H1 (cell line): ENCODE measurements at regions not wholly inside any gene's neighbourhood (a gene's known extent, or its start where the extent isn't known, plus 50 kb on each side); places are given as distances from the start of the nearest gene placed in this dataset.

Experiments used
- CTCF ChIA-PET: fragments of 300-600 bp; sonication (Branson Sonifier 250); formaldehyde crosslinking; loops from one replicate; lab custom pipeline; 2021; ENCODE audit not compliant: partially characterized antibody; lab: Charles Lee
- POLR2A ChIA-PET: fragments of 300-600 bp; sonication (Branson Sonifier 250); formaldehyde crosslinking; loops from one replicate; lab custom pipeline; 2021; ENCODE audit warnings: inconsistent platforms; ENCODE audit not compliant: partially characterized antibody; lab: Charles Lee
- DNase-seq, 2 experiments: peaks; one replicate each; pipeline versions ENCODE4 v3.0.0 to v3.0.0-alpha.2; 2010 to 2022; ENCODE audit warnings: low spot score in 2 of 2, low read depth in 1 of 2, mixed read lengths in 1 of 2
- FAIRE-seq: peaks from 2 replicates; lab custom pipeline; 2011; peaks lifted over from hg19 to GRCh38; lab: Jason Lieb, UNC
- H2AFZ ChIP-seq: 2 replicates; pipeline ENCODE4 v1.8.1; 2012; ENCODE audit warnings: low read length, inconsistent platforms
- H2AK5ac ChIP-seq: 2 replicates; pipeline ENCODE4 v1.6.1; 2013; ENCODE audit warnings: low read depth, low read length
- H2BK120ac ChIP-seq: replicated peaks from 2 replicates; pipeline ENCODE3; 2013; ENCODE audit warnings: low read depth, low read length, inconsistent platforms
- H2BK12ac ChIP-seq: 2 replicates; pipeline ENCODE4 v1.6.1; 2013; ENCODE audit warnings: low read depth, low read length
- H2BK15ac ChIP-seq: 2 replicates; pipeline ENCODE4 v1.6.1; 2013; ENCODE audit warnings: low read length
- H2BK20ac ChIP-seq: 2 replicates; pipeline ENCODE4 v1.6.1; 2013; ENCODE audit warnings: low read length
- H2BK5ac ChIP-seq: 2 replicates; pipeline ENCODE4 v1.6.1; 2013; ENCODE audit warnings: low read depth, low read length
- H3K14ac ChIP-seq: 2 replicates; pipeline ENCODE4 v1.6.1; 2013; ENCODE audit warnings: inconsistent platforms; ENCODE audit not compliant: insufficient read length
- H3K18ac ChIP-seq: 2 replicates; pipeline ENCODE4 v1.6.1; 2013; ENCODE audit warnings: low read length; ENCODE audit errors: extremely low read depth
- H3K23ac ChIP-seq: 2 replicates; pipeline ENCODE4 v1.6.1; 2013; ENCODE audit warnings: inconsistent platforms; ENCODE audit not compliant: insufficient read length
- H3K23me2 ChIP-seq: 2 replicates; pipeline ENCODE4 v1.6.1; 2013; ENCODE audit warnings: low read depth, low read length
- H3K27ac ChIP-seq: 2 replicates; pipeline ENCODE4 v1.6.1; 2011; ENCODE audit warnings: low read depth, low read length, inconsistent platforms
- H3K27me3 ChIP-seq, 4 experiments: replicated peaks in 1 of 4; 1 replicate in 1 of 4; 2 replicates in 3 of 4; pipeline versions ENCODE4 v1.6.1 to v1.8.1; 2011 to 2013; ENCODE audit warnings: low read length in 3 of 4, mild to moderate bottlenecking in 3 of 4, inconsistent platforms in 2 of 4, mixed read lengths in 2 of 4, moderate library complexity in 1 of 4; ENCODE audit not compliant: control insufficient read depth in 3 of 4, insufficient read depth in 3 of 4; ENCODE audit errors: extremely low read depth in 1 of 4
- H3K36me3 ChIP-seq, 4 experiments: 2 replicates each; pipeline versions ENCODE4 v1.6.1 to v1.8.1; 2011 to 2013; ENCODE audit warnings: mild to moderate bottlenecking in 4 of 4, low read length in 3 of 4, moderate library complexity in 2 of 4, control low read depth in 1 of 4, inconsistent platforms in 1 of 4; ENCODE audit not compliant: insufficient read depth in 4 of 4, control insufficient read depth in 2 of 4
- H3K4ac ChIP-seq: replicated peaks from 2 replicates; pipeline ENCODE3; 2013; ENCODE audit warnings: low read length, low read depth, mixed read lengths, inconsistent platforms; ENCODE audit not compliant: insufficient read length
- H3K4me1 ChIP-seq, 4 experiments: replicated peaks in 1 of 4; 1 replicate in 1 of 4; 2 replicates in 3 of 4; pipeline versions ENCODE4 v1.6.1 to v1.8.1; 2011 to 2013; ENCODE audit warnings: low read length in 3 of 4, inconsistent platforms in 2 of 4, mixed read lengths in 1 of 4; ENCODE audit not compliant: insufficient read depth in 4 of 4, control insufficient read depth in 3 of 4
- H3K4me2 ChIP-seq, 2 experiments: 2 replicates each; pipeline versions ENCODE4 v1.6.1 to v1.8.1; 2011 to 2013; ENCODE audit warnings: low read depth in 2 of 2, low read length in 2 of 2, control low read depth in 1 of 2, inconsistent platforms in 1 of 2, mild to moderate bottlenecking in 1 of 2; ENCODE audit not compliant: insufficient read depth in 1 of 2
- H3K4me3 ChIP-seq, 4 experiments: fragments of 200-600, 300-600 bp in 1 of 4; sonication (generic), shearing (Covaris generic), sonication (Bioruptor Twin) in 1 of 4; 2 replicates each; pipeline versions ENCODE4 v1.5.1 to v1.8.1; 2011 to 2016; ENCODE audit warnings: low read length in 4 of 4, low read depth in 3 of 4, control low read depth in 2 of 4, inconsistent platforms in 2 of 4, mild to moderate bottlenecking in 2 of 4, mixed read lengths in 1 of 4, moderate library complexity in 1 of 4; ENCODE audit not compliant: insufficient read depth in 2 of 4; ENCODE audit errors: extremely low read depth in 1 of 4
- H3K56ac ChIP-seq: replicated peaks from 2 replicates; pipeline ENCODE3; 2013; ENCODE audit warnings: low read depth, mild to moderate bottlenecking, mixed read lengths, low read length, inconsistent platforms; ENCODE audit not compliant: insufficient read length
- H3K79me1 ChIP-seq: 2 replicates; pipeline ENCODE4 v1.6.1; 2013; ENCODE audit warnings: low read depth, low read length, control low read depth
- H3K79me2 ChIP-seq, 2 experiments: 2 replicates each; pipeline versions ENCODE4 v1.6.1 to v1.8.1; 2012 to 2013; ENCODE audit warnings: low read length in 2 of 2, mild to moderate bottlenecking in 2 of 2, inconsistent platforms in 1 of 2; ENCODE audit not compliant: insufficient read depth in 2 of 2, control insufficient read depth in 1 of 2
- H3K9ac ChIP-seq, 4 experiments: replicated peaks in 1 of 4; 1 replicate in 1 of 4; 2 replicates in 3 of 4; pipeline versions ENCODE4 v1.6.1 to v1.8.1; 2011 to 2013; ENCODE audit warnings: low read depth in 3 of 4, low read length in 3 of 4, control low read depth in 2 of 4, mild to moderate bottlenecking in 2 of 4, moderate library complexity in 2 of 4, inconsistent platforms in 1 of 4; ENCODE audit errors: extremely low read depth in 1 of 4
- H3K9me3 ChIP-seq, 2 experiments: 2 replicates each; pipeline versions ENCODE4 v1.6.1 to v1.8.1; 2012 to 2013; ENCODE audit warnings: mild to moderate bottlenecking in 2 of 2, moderate library complexity in 2 of 2, control low read depth in 1 of 2, inconsistent platforms in 1 of 2, low read depth in 1 of 2, low read length in 1 of 2, mixed read lengths in 1 of 2; ENCODE audit not compliant: insufficient read depth in 2 of 2
- H4K20me1 ChIP-seq, 2 experiments: replicated peaks in 1 of 2; 2 replicates each; pipeline versions ENCODE3 to v1.8.1; 2011 to 2013; ENCODE audit warnings: inconsistent platforms in 2 of 2, low read length in 2 of 2, mild to moderate bottlenecking in 1 of 2; ENCODE audit not compliant: insufficient read depth in 2 of 2, control insufficient read depth in 1 of 2
- H4K5ac ChIP-seq: 2 replicates; pipeline ENCODE4 v1.6.1; 2013; ENCODE audit warnings: low read length, low read depth, mixed read lengths, inconsistent platforms; ENCODE audit not compliant: insufficient read length
- H4K8ac ChIP-seq: 2 replicates; pipeline ENCODE4 v1.8.0; 2013; ENCODE audit warnings: mild to moderate bottlenecking, moderate library complexity, low read length, inconsistent platforms; ENCODE audit not compliant: insufficient read depth; ENCODE audit errors: extremely low read depth
- H4K91ac ChIP-seq: replicated peaks from 2 replicates; pipeline ENCODE3; 2013; ENCODE audit warnings: low read length, mixed read lengths, inconsistent platforms; ENCODE audit not compliant: insufficient read length
- FOSL1 ChIP-seq: IDR thresholded peaks from 2 replicates; pipeline ENCODE4 v1.6.1; 2011; ENCODE audit warnings: mild to moderate bottlenecking, low read depth, low read length, moderate library complexity; ENCODE audit not compliant: insufficient read depth
- SP4 ChIP-seq: IDR thresholded peaks from 2 replicates; pipeline ENCODE4 v1.6.1; 2012; ENCODE audit warnings: low read length, inconsistent platforms
- TAF1 ChIP-seq: IDR thresholded peaks from 2 replicates; pipeline ENCODE4 v1.6.1; 2011; ENCODE audit warnings: mild to moderate bottlenecking, low read depth, low read length
- WGBS, 2 experiments: shearing (Covaris generic) in 1 of 2; methylation state at CpG; one replicate each; pipeline versions ENCODE4 v1.1.6 to v1.1.7; 2013 to 2015; ENCODE audit warnings: low lambda C conversion rate in 2 of 2, mixed read lengths in 2 of 2, inconsistent platforms in 1 of 2, low coverage in 1 of 2, missing lambda C conversion rate in 1 of 2; ENCODE audit not compliant: insufficient replicate concordance in 2 of 2, insufficient coverage in 1 of 2, insufficient read length in 1 of 2; ENCODE audit errors: extremely low coverage in 1 of 2, missing lambda C conversion rate in 1 of 2; 5-methylcytosine and 5-hydroxymethylcytosine counted together
- TF ChIP-seq, protein P1 (sequence below): IDR thresholded peaks from 2 replicates; pipeline ENCODE4 v1.6.1; 2012; ENCODE audit warnings: inconsistent platforms

- H3K23ac ChIP-seq: no peak overlapping the region
- H2AFZ ChIP-seq: no peak overlapping the region
- H2BK20ac ChIP-seq: no peak overlapping the region
- no peak overlapping the region for H4K91ac ChIP-seq
- no peak overlapping the region for H4K5ac ChIP-seq
- H2BK15ac ChIP-seq: no peak overlapping the region
- no peaks in the 10 kb centered on the region for H3K36me3 ChIP-seq
- H3K4me1 ChIP-seq: no peaks in the 10 kb centered on the region
- H3K9ac ChIP-seq: no peak overlapping the region
- no peak overlapping the region for H3K14ac ChIP-seq
- no peaks in the 10 kb centered on the region for H3K9me3 ChIP-seq
- 75% methylated on average over 4 of the region's 4 CpGs; no CpG with 5 or more reads in 1 of the 2 experiments for WGBS, 2 experiments
- POLR2A ChIA-PET: no interaction called here
- no peak overlapping the region for H4K8ac ChIP-seq
- H2BK12ac ChIP-seq: no peak overlapping the region
- H3K4me2 ChIP-seq: no peak overlapping the region
- no peak overlapping the region for H3K18ac ChIP-seq
- H2BK5ac ChIP-seq: no peak overlapping the region
- no peak overlapping the region for H2AK5ac ChIP-seq
- no peak overlapping the region for H3K56ac ChIP-seq
- TF ChIP-seq TAF1 (no peak), FOSL1 (no peak), SP4 (no peak)
- TF ChIP-seq, protein P1, sequence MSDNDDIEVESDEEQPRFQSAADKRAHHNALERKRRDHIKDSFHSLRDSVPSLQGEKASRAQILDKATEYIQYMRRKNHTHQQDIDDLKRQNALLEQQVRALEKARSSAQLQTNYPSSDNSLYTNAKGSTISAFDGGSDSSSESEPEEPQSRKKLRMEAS: no peak
- H3K79me2 ChIP-seq: no peaks in the 10 kb centered on the region
- no peaks in the 10 kb centered on the region for H4K20me1 ChIP-seq
- CTCF ChIA-PET: interaction anchor here (1.2 kb wide), 1 partner anchor 24 kb away, joined by 3 read pairs; no protein-coding TSS in a partner anchor
- H2BK120ac ChIP-seq: no peak overlapping the region
- FAIRE-seq: no peak
- H3K27ac ChIP-seq: no peak overlapping the region
- no peaks in the 10 kb centered on the region for H3K27me3 ChIP-seq
- no peaks in the 10 kb centered on the region for H3K79me1 ChIP-seq
- H3K4me3 ChIP-seq: no peak overlapping the region
- no peak for DNase-seq
- no peak overlapping the region for H3K4ac ChIP-seq
- no peaks in the 10 kb centered on the region for H3K23me2 ChIP-seq
Measured at GRCh38 chr3:176848431-176849214, 348.7 kb downstream of the TBL1XR1 start.
